ENCODE measurements at regions not wholly inside any gene's neighbourhood (a gene's known extent, or its start where the extent isn't known, plus 50 kb on each side); places are given as distances from the start of the nearest gene placed in this dataset.
"Not testable (repeated sequence)": the region's sequence is repeated elsewhere in the genome, so short reads cannot be mapped to it uniquely, and the experiment has no call there.

DNA sequence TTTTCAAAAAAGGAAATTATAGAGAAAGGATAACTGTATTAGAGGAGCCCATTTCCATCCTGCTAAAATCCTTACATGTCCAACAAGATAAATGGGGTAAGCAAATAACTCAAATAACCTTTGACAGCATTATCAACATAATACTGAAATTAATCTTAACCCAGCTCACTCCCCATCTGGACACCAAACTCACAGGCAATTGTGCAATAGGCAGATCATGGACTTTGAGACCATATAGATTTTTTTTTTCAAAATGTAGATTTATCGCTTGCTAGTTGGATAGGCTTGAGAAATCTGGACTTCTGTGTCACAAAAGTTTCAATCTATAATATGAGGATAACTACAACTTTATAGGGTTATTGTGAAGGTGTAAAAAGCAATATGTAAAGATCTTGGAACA, 134.4 kb upstream of the ASCC3 start:
- DNase-seq, result no peak

DNA sequence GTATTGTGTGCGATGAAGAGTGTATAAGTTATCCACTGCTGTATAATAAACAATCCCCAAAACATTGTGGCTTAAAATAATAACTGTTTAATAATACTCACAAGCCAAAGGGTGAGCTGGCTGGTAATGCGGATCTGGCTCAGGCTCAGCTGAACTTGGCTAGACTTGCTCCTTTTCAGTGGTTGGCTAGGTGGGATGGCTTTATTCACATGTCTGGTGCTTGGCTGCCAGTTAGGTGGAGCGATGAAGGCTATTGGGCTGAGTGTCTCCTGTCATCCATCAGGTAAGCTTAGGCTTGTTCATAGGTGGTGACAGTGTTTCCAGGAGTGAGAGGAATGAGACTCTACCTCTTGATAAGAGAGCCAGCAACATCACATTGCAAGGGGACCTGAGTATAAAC, 135.0 kb upstream of the ASCC3 start:
- DNase-seq, result no peak

DNA sequence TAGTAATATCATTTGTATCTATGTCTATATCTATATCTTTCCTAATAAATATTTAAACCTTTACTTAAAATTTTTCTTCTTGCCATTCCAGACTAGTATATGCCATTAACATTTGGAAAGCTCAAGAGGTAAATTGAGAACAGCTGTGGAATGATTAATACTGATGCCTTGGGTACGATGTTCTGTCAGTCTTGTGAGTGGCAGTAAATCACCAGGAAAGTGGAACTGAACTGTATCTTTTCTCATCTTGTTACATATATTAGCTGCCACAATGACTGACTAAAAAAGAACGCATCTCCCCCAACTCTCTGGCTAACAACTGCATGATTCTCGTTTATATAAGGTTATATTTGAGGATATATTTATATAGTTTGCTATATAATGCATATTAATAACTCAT, 137.0 kb upstream of the ASCC3 start:
- DNase-seq, result no peak

DNA sequence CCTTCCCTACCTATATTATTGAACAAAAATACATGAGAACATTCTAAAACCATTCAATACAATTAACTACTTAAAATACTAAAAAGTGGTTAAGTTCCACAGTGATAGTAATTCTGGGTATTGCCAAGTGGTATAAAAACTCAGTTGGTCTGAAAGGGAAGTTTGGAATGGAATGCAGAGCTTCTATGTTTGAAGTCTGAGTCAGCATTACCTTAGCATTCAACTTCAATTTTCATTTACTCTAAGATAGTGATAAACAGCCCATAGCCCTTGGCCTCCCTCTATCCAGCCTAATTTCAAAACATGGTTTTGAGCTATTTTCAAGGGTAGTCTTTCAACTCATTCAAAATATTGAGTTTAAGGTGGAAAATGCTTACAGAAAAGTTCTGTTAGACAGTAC, 140.4 kb upstream of the ASCC3 start:
- no peak for DNase-seq

DNA sequence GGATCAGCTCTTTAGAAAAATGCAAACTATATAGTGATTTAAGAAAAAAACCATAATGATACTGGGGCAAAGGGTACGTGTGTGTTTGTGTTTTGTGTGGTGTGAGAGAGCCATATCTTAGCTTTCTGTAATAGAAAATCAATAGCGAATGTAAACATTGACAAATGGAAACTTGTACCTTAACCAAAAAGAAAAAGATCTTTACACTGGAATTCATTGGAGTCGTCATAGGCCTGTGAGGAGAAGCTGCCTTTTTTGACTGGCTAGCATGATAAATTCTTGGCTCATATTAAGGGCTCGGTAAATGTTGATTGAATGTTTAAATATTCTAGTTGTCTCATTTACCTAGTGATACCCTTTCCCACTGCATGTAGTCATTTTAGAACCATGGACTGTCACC, 161.8 kb upstream of the ASCC3 start:
- no peak for DNase-seq

DNA sequence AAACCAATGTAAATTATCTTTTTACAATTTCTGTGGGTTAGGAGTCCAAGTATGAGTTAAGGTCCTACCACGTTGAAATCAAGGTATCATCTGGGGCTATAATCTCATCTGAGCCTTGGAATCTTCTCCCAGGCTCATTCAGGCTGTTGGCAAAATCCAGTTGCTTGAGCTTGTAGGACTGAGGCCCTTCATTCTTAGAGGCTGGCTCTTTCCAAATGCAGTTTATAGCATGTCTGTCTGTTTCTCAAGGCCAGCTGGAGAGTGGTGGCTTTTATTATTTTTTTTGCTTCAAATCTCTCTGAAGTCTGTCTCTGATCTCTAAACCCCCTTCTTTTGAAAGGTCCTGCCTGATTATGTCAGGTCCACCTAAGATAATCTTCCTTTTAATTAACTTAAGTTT, 177.2 kb upstream of the ASCC3 start:
- DNase-seq, result no peak

DNA sequence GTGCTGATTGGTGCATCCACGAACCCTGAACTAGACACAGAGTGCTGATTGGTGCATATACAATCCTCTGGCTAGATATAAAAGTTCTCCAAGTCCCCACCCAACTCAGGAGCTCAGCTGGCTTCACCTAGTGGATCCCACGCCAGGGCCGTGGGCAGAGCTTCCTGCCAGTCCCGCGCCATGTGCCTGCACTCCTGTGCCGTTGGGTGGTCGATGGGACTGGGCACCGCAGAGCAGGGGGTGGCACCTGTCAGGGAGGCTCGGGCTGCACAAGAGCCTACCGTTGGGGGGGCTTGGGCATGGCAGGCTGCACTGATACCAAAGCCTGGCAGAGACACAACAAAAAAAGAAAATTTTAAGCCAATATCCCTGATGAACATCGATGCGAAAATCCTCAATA, 185.4 kb upstream of the ASCC3 start:
- no peak for DNase-seq

DNA sequence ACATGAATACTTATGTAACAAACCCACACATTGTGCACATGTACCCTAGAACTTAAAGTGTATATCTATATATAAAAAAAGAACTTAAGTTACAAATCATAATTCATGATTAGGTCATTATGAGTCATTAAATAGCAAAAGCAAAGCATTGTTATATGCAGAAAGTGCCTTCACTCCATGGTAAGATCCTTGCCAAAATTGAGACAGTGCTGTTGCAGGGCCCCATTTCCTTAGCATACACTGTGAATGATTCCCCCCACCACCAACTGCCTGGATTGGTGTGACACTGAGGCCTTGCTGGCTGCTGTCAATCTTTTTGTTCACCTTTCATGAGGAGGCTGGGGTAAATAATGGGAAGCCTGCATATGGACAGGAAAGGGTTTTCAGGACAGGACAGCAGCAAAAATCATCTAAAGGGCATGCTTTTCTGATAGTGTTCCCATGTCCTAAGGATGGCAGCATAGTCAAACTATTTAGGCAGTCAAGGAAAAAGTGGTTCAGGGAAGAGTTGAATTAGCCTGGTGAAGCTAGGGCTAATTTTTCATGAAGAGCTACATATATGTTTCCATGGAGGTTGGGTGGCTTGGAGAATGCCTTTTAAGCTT, 188.2 kb upstream of the ASCC3 start:
- DNase-seq, result no peak

DNA sequence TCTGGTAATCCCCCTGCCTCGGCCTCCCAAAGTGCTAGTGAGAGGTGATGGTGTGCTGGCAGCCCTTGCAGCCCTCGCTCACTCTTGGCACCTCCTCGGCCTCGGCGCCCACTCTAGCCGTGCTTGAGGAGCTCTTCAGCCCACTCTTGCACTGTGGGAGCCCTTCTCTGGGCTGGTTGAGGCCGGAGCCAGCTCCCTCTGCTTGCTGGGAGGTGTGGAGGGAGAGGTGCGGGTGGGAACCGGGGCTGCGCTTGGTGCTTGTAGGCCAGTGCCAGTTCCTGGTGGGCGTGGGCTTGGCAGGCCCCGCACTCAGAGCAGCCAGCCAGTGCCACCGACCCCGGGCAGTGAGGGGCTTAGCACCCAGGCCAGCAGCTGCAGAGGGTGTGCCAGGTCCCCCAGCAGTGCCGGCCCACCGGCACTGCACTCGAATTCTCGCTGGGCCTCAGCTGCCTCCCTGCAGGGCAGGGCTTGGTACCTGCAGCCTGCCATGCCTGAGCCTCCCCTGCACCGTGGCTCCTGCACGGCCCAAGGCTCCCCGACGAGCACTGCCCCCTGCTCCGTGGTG, 189.0 kb upstream of the ASCC3 start:
- no peak for DNase-seq

DNA sequence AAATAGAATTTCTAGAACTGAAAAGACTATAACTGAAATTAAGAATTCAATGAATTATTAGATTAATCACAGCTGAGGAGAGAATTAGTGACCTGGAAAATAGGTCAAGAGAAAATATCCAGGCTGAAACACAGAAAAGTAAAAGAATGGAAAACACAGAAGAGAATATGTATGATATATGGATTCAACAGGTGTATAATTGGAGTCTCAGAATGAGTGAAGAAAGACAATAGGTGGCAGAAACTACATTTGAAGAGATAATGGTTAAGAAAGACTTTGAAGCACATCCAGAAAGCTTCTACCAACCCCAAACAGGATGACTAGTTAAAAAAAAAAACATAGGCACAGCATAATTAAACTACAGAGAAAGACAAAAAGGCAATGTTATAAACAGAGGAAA, 196.2 kb upstream of the ASCC3 start:
- DNase-seq, result no peak

DNA sequence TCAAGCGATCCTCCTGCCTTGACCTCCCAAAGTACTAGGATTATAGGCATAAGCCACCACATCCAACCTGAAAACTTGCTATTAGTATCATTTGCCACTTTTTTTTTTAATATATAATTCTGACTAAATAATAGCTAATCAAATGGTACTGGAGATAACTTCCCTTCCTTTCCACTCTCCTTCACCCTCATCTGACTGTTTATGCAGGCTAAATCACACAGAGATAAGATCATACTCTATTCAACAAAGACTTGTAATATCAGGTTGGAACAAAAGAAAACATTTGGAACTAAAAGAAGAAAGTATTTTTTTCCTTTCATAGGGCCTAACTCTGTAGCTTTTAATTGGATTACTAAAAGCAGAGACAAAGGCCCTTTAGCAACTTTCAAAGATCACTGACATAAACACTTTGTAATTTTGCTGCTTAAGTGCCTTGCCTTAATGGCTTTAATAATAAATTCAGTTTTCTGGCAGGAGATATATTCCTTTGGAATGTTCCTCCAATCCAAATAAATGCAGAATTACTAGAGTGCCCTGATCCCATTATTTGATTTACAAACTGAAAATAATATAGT, 198.7 kb upstream of the ASCC3 start:
- no peak for DNase-seq

DNA sequence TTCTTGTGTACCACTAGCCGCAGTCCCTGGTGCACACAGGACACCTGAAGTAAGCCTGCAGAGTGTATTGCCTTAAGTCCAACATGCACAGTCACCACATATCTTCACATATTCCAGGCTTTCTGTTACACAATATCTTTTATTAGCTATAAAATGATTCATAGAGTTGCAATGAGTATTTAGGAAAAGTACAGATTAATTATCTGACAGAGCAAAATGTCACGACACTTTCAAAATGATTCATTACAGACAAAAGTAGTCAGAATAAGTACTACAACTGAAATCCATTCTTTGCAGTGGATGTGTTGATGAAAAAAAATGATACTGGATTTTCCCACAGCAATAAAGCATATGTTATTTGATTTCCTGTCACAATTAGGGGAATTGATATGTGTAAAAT, 199.5 kb upstream of the ASCC3 start:
- no peak for DNase-seq

DNA sequence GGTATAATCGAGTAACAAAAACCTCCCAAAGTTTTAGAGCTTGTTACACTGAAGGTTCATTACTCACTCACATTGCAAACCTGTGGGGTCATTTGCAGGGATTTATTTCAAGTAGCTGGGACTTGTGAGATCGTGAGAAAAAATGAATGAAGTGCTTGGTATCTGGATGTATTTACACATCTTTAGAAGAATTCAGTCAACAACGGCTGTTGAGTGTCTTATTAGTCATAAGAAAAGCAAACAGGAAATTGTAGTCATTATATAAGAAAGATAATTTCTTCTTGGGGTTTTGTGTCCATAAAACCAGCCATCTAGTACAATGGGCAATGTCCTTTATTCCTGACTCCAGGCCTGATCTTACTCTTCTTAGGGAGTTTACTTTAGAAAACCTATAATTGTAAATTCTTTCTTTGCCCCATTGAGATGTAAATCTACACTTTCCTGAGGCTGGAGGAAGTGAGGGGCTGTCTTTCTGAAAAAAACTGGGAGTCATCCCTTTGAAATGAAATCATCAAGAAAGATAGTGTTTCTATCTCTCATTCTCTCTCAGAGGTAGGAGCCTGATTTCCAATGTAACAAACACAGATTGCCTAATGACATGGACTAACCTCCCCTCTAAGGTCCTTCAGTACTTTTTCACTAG, 202.5 kb upstream of the ASCC3 start:
- DNase-seq, result no peak

DNA sequence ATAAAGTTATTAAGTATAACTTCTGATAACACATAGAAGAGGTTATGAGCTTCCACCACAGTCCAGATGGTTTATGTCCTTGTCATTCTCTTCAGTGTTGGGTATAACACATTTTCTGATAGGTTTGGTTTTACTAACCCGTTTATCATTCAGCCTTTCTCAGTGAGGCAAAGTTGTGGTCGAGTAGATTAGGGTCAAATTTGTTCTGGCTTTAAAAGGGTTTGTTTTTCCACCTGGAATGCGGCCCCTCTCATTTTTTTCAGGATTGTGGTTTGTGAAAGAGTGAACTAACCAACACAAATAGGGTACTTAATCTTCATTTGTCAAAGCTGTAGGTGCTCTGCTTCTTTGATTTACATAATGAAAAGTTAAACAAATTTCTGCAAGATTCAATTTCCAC, 204.2 kb upstream of the ASCC3 start:
- DNase-seq, result no peak

DNA sequence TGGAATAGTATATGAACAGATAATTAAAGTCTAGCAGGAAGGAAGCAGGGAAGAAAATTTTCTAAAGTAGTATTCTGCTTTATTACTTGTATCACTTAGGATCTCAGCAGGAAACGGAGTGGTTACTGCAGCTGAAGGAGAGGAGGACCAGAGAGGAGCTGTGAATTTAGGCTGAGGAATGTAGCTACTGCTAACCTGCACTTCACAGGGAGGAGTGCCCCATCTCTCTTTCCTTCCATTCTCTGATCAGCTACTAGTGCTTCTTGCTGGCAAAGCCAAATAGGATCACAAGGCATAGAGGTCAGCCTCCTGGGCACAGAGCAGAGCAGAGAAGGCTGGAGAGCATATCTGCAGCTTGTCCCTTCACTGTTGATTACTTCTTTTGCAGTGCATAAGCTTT, 205.3 kb upstream of the ASCC3 start:
- no peak for DNase-seq

DNA sequence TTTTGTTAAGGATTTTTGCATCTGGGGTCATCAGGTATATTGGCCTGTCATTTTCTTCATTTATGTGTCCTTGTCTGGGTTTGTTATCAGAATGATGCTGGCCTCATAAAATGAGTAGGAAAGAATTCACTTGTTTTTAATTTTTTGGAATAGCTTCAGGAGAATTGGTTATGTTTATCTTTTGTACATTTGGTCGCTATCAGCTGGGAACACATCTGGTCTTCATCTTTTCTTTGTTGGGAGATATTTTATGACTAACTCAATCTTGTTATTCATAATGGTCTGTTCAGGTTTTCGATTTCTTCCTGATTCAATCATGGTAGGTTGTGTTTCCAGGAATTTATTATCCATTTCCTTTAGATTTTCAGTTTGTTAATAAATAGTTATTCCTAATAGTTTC, 207.5 kb upstream of the ASCC3 start:
- no peak for DNase-seq

DNA sequence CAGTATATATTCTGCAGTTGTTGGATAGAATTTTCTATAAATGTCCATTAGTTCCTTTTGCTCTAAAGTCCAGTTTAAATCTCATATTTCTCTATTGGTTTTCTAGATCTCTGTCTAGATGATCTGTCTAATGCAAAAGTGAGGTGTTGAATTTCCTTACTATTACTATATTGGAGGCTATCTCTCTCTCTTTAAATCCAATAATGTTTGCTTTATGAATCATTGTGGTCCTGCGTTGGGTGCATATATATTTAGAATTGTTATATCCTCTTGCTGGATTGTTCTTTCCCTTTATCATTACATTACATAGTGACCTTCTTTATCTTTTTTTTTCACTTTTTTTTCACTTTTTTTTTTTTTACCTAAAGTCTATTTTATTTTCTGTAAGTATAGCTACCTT, 208.5 kb upstream of the ASCC3 start:
- no peak for DNase-seq

DNA sequence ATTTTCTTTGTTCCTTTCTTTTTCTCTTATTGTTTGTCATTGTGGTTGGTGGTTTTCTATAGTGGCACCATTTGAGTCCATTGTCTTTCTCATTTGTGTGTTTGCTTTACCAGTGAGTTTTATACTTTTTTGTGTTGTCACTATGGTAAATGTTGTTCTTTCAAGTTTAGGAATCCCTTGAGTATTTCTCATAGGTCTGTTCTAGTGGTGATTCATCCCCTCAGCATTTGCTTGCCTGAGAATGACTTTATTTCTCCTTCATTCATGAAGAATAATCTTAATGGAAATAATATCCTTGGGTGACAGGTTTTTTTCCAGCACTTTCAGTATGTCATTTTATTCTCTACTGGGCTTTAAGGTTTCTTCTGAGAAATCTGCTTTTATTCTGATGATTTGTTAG, 209.2 kb upstream of the ASCC3 start:
- DNase-seq, result no peak

DNA sequence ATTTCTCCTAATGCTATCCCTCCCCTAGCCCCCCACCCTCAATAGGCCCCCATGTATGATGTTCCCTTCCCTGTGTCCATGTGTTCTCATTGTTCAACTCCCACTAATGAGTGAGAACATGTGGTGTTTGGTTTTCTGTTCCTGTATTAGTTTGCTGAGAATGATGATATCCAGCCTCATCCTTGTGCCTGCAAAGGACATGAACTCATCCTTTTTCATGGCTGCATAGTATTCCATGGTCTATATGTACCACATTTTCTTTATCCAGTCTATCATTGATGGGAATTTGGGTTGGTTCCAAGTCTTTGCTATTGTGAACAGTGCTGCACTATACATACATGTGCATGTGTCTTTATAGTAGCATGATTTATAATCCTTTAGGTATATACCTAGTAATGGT, 217.5 kb upstream of the ASCC3 start:
- not testable (repeated sequence) for DNase-seq

DNA sequence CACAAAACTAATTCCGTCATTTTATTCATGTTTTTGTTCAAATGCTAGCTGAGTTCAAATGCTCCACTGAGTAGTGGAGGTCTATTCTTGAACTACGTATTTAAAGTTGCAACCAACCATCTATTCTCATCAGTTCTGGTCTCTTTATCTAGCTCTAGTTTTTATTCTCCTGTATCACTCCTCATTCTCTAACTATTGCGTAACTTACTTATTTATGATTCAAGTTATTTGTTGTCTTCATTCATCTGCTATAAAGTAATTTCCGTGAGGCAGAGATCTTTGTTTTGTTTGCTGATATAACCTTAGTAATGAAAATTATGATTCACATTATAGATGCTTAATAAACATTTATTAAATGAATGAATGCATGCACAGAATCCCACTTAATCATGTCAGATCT, 221.6 kb upstream of the ASCC3 start:
- DNase-seq, result no peak

DNA sequence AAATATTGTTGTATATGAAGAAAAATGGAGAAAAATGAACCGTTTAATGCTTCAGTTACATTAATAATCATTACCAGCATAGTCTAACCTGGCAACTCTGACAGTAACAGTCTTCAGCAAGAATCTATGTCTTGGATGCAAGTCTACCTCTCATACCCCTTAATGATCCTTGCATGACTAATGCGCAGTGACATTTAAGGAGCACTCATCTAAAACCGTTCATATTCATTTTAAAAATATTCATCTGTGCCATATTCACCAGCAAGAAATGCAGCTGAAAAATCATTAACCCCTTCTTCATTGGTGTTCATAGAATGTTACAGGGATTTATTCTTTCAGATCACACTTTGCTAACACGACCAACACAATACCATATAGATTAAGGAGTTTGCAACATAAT, 227.2 kb upstream of the ASCC3 start:
- no peak for DNase-seq

DNA sequence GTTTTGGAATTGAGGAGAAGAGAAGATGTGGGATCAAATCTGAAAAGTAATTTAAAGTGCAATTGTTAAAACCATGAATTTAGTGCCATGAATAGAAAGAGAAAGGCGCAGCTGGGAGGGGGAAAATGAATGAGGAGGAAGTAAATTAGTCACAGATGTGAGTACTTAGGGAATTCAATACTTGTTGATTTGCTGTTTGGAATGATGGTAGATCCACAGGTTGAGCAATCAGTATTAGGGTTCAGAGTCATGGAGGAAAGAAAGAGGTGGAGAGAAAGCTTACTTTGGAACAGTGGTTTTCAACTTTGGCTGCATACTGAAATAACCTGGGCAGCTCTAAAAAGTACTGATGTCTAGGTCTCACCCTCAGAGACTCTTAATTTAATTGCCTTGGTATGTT, 229.7 kb upstream of the ASCC3 start:
- no peak for DNase-seq

DNA sequence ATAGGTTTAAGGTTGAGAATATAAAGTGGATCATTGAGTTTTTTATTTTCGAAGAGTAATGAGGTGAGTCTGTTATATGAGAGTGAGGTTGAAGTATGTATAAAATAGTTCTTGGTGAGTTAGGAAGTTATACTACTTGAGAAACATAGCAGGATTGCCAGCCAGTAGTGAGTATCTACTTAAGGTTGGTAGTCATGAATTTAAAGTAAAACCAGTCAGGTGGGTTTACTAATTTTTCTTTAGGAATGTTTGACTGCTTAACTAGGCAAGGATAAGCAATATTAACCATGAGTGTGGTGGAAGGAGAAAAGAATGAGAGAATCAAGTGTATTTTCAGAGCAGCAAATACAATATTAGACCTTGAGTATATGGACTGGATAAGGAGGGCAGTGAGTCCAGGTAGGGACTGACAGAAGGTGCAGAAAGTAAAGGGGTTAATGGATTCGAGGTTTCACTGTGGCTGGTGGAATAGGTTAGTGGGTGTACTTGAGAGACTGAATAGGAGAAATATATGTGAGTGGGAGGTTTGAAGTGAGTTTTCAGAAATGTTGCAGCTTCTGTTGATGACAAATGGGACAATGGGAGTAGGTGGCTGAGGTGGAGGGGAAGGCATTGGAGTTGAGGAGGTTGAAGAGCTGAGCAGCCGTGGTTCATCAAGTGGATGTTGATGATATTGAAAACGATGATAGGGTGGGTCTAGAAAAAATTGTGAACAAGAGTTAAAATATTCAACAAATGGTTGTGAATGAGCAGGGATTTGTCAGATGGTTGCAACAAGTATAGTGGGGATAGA, 232.5 kb upstream of the ASCC3 start:
- DNase-seq, result no peak

DNA sequence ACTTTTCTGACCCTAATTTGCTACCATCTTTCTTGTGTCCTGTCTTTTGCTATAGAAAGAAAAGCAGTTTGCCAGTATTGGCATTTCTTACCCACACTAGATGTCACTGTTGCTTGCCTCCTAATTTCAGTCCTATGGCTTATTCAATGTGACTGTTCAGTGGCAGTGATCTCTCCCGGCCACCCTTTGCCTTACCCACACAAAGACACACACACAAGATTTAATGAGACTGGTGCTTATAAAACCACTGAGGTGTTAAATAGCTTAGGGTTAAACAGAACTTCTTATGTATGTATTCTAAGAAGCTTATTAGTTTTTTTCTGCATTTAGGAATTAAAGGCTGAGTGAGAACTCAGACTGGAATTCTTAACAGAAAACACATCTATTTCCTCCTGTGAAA, 233.6 kb upstream of the ASCC3 start:
- DNase-seq, result no peak
